ENCODE measurements at regions not wholly inside any gene's neighbourhood (a gene's known extent, or its start where the extent isn't known, plus 50 kb on each side); places are given as distances from the start of the nearest gene placed in this dataset.
"Not testable (repeated sequence)": the region's sequence is repeated elsewhere in the genome, so short reads cannot be mapped to it uniquely, and the experiment has no call there.

- intact Hi-C loops (cut with DNase I, micrococcal nuclease); H3K4me1 Mint-ChIP-seq (ENCODE audit: low read depth); CTCF ChIA-PET: not testable (repeated sequence)
Measured at GRCh38 chr1:83401146-83401545, 597.8 kb downstream of the TTLL7 start.

GRCh38 chr1:83400173-83400572 is 598.8 kb downstream of the TTLL7 start:
- H3K4me3 ChIP-seq (ENCODE audit: low read length); H3K27me3 Mint-ChIP-seq; H3K4me3 Mint-ChIP-seq; H3K4me1 Mint-ChIP-seq (ENCODE audit: low read depth); H3K9me3 ChIP-seq (ENCODE audit: control insufficient read depth in 1 of 2, insufficient read depth in 1 of 2, low read length in 2 of 2); CTCF ChIA-PET; POLR2A ChIA-PET; H3K9me3 Mint-ChIP-seq; H3K27ac Mint-ChIP-seq; H3K36me3 Mint-ChIP-seq (ENCODE audit: low read depth); H3K27me3 ChIP-seq (ENCODE audit: control insufficient read depth in 1 of 2, insufficient read depth in 2 of 2, low read length in 2 of 2); DNase-seq; intact Hi-C loops (cut with DNase I, micrococcal nuclease); H3K36me3 ChIP-seq (ENCODE audit: insufficient read depth, low read length); H3K27ac ChIP-seq (ENCODE audit: low read depth in 1 of 2, low read length in 2 of 2); H3K4me1 ChIP-seq (ENCODE audit: insufficient read depth, low read length); ATAC-seq (ENCODE audit: poor library complexity): not testable (repeated sequence)

More at GRCh38 chr1:83401146-83401545, 597.8 kb downstream of the TTLL7 start:
- H3K27me3 Mint-ChIP-seq; DNase-seq; H3K27me3 ChIP-seq (ENCODE audit: control insufficient read depth in 1 of 2, insufficient read depth in 2 of 2, low read length in 2 of 2); H3K4me1 ChIP-seq (ENCODE audit: insufficient read depth, low read length); POLR2A ChIA-PET; H3K36me3 ChIP-seq (ENCODE audit: insufficient read depth, low read length); H3K36me3 Mint-ChIP-seq (ENCODE audit: low read depth); H3K27ac ChIP-seq (ENCODE audit: low read depth in 1 of 2, low read length in 2 of 2); H3K9me3 Mint-ChIP-seq; H3K27ac Mint-ChIP-seq; ATAC-seq (ENCODE audit: poor library complexity); H3K9me3 ChIP-seq (ENCODE audit: control insufficient read depth in 1 of 2, insufficient read depth in 1 of 2, low read length in 2 of 2); H3K4me3 Mint-ChIP-seq; H3K4me3 ChIP-seq (ENCODE audit: low read length): not testable (repeated sequence)

- H3K36me3 Mint-ChIP-seq (ENCODE audit: low read depth); H3K4me3 Mint-ChIP-seq: not testable (repeated sequence)
Measured at GRCh38 chr1:83398125-83398524, 600.8 kb downstream of the TTLL7 start.

GRCh38 chr1:83395130-83395529 is 603.8 kb downstream of the TTLL7 start:
- H3K4me3 Mint-ChIP-seq; H3K4me3 ChIP-seq (ENCODE audit: low read length); POLR2A ChIA-PET; H3K36me3 ChIP-seq (ENCODE audit: insufficient read depth, low read length); H3K27me3 ChIP-seq (ENCODE audit: control insufficient read depth in 1 of 2, insufficient read depth in 2 of 2, low read length in 2 of 2); H3K9me3 ChIP-seq (ENCODE audit: control insufficient read depth in 1 of 2, insufficient read depth in 1 of 2, low read length in 2 of 2); intact Hi-C loops (cut with DNase I, micrococcal nuclease); CTCF ChIA-PET; H3K9me3 Mint-ChIP-seq; ATAC-seq (ENCODE audit: poor library complexity); H3K27ac ChIP-seq (ENCODE audit: low read depth in 1 of 2, low read length in 2 of 2); H3K4me1 Mint-ChIP-seq (ENCODE audit: low read depth); H3K27ac Mint-ChIP-seq; H3K27me3 Mint-ChIP-seq; H3K4me1 ChIP-seq (ENCODE audit: insufficient read depth, low read length); H3K36me3 Mint-ChIP-seq (ENCODE audit: low read depth); DNase-seq: not testable (repeated sequence)

More at GRCh38 chr1:83398125-83398524, 600.8 kb downstream of the TTLL7 start:
- H3K4me1 ChIP-seq (ENCODE audit: insufficient read depth, low read length); H3K4me3 ChIP-seq (ENCODE audit: low read length); H3K27me3 ChIP-seq (ENCODE audit: control insufficient read depth in 1 of 2, insufficient read depth in 2 of 2, low read length in 2 of 2); H3K27ac Mint-ChIP-seq; H3K9me3 Mint-ChIP-seq; H3K9me3 ChIP-seq (ENCODE audit: control insufficient read depth in 1 of 2, insufficient read depth in 1 of 2, low read length in 2 of 2); H3K4me1 Mint-ChIP-seq (ENCODE audit: low read depth); H3K36me3 ChIP-seq (ENCODE audit: insufficient read depth, low read length); CTCF ChIA-PET; ATAC-seq (ENCODE audit: poor library complexity); H3K27ac ChIP-seq (ENCODE audit: low read depth in 1 of 2, low read length in 2 of 2); intact Hi-C loops (cut with DNase I, micrococcal nuclease); POLR2A ChIA-PET; H3K27me3 Mint-ChIP-seq; DNase-seq: not testable (repeated sequence)

- H3K4me3 ChIP-seq (ENCODE audit: low read length); H3K27ac ChIP-seq (ENCODE audit: low read depth in 1 of 2, low read length in 2 of 2); H3K4me3 Mint-ChIP-seq; H3K4me1 Mint-ChIP-seq (ENCODE audit: low read depth); intact Hi-C loops (cut with DNase I, micrococcal nuclease); DNase-seq; POLR2A ChIA-PET; H3K36me3 ChIP-seq (ENCODE audit: insufficient read depth, low read length); H3K4me1 ChIP-seq (ENCODE audit: insufficient read depth, low read length); H3K27ac Mint-ChIP-seq; H3K9me3 Mint-ChIP-seq; H3K27me3 Mint-ChIP-seq; H3K9me3 ChIP-seq (ENCODE audit: control insufficient read depth in 1 of 2, insufficient read depth in 1 of 2, low read length in 2 of 2); H3K36me3 Mint-ChIP-seq (ENCODE audit: low read depth); ATAC-seq (ENCODE audit: poor library complexity); H3K27me3 ChIP-seq (ENCODE audit: control insufficient read depth in 1 of 2, insufficient read depth in 2 of 2, low read length in 2 of 2); CTCF ChIA-PET: not testable (repeated sequence)
Measured at GRCh38 chr1:83386946-83387345, 612.0 kb downstream of the TTLL7 start.

GRCh38 chr1:83383107-83383506 is 615.8 kb downstream of the TTLL7 start:
- H3K9me3 Mint-ChIP-seq; H3K9me3 ChIP-seq (ENCODE audit: control insufficient read depth in 1 of 2, insufficient read depth in 1 of 2, low read length in 2 of 2); H3K27me3 Mint-ChIP-seq; H3K27me3 ChIP-seq (ENCODE audit: control insufficient read depth in 1 of 2, insufficient read depth in 2 of 2, low read length in 2 of 2); POLR2A ChIA-PET; H3K36me3 ChIP-seq (ENCODE audit: insufficient read depth, low read length); H3K4me3 Mint-ChIP-seq; intact Hi-C loops (cut with DNase I, micrococcal nuclease); H3K4me1 ChIP-seq (ENCODE audit: insufficient read depth, low read length); H3K4me3 ChIP-seq (ENCODE audit: low read length); H3K4me1 Mint-ChIP-seq (ENCODE audit: low read depth); H3K27ac ChIP-seq (ENCODE audit: low read depth in 1 of 2, low read length in 2 of 2); ATAC-seq (ENCODE audit: poor library complexity); H3K27ac Mint-ChIP-seq; DNase-seq; CTCF ChIA-PET; H3K36me3 Mint-ChIP-seq (ENCODE audit: low read depth): not testable (repeated sequence)

- H3K36me3 Mint-ChIP-seq (ENCODE audit: low read depth); H3K27ac ChIP-seq (ENCODE audit: low read depth in 1 of 2, low read length in 2 of 2); intact Hi-C loops (cut with DNase I, micrococcal nuclease); ATAC-seq (ENCODE audit: poor library complexity); H3K9me3 Mint-ChIP-seq; H3K4me3 ChIP-seq (ENCODE audit: low read length); H3K27ac Mint-ChIP-seq; POLR2A ChIA-PET; H3K4me1 ChIP-seq (ENCODE audit: insufficient read depth, low read length); H3K4me3 Mint-ChIP-seq; H3K27me3 ChIP-seq (ENCODE audit: control insufficient read depth in 1 of 2, insufficient read depth in 2 of 2, low read length in 2 of 2); H3K9me3 ChIP-seq (ENCODE audit: control insufficient read depth in 1 of 2, insufficient read depth in 1 of 2, low read length in 2 of 2); H3K27me3 Mint-ChIP-seq; H3K36me3 ChIP-seq (ENCODE audit: insufficient read depth, low read length); CTCF ChIA-PET; H3K4me1 Mint-ChIP-seq (ENCODE audit: low read depth); DNase-seq: not testable (repeated sequence)
Measured at GRCh38 chr1:83373018-83373417, 625.9 kb downstream of the TTLL7 start.
